WTC11 (cell line): ENCODE measurements at regions not wholly inside any gene's neighbourhood (a gene's known extent, or its start where the extent isn't known, plus 50 kb on each side); places are given as distances from the start of the nearest gene placed in this dataset.

Experiments
- ATF1 ChIP-seq: sonication (generic); formaldehyde crosslinking; IDR thresholded peaks from 2 replicates; pipeline ENCODE4 v1.8.1; 2023; ENCODE audit warnings: mild to moderate bottlenecking, moderate library complexity, missing genetic modification reagents
- NFYB ChIP-seq: sonication (generic); formaldehyde crosslinking; conservative IDR thresholded peaks from 2 replicates; pipeline ENCODE4 v1.8.0; 2022; ENCODE audit warnings: low read depth, missing genetic modification reagents
- ZNF121 ChIP-seq: sonication (generic); formaldehyde crosslinking; IDR thresholded peaks from 2 replicates; pipeline ENCODE4 v1.8.0; 2023; ENCODE audit warnings: missing genetic modification reagents
- ZNF317 ChIP-seq: sonication (generic); formaldehyde crosslinking; IDR thresholded peaks from 2 replicates; pipeline ENCODE4 v1.8.1; 2023; ENCODE audit warnings: low read depth, mild to moderate bottlenecking, moderate library complexity, missing genetic modification reagents, borderline replicate concordance
- TF ChIP-seq, protein P1 (sequence below): fragments of 200-600 bp; IDR thresholded peaks from 2 replicates; pipeline ENCODE4 v1.8.0; 2022; ENCODE audit warnings: antibody characterized with exemption
- TF ChIP-seq, protein P2 (sequence below): sonication (generic); formaldehyde crosslinking; IDR thresholded peaks from 2 replicates; pipeline ENCODE4 v1.8.0; 2022; ENCODE audit warnings: mild to moderate bottlenecking, missing genetic modification reagents

DNA sequence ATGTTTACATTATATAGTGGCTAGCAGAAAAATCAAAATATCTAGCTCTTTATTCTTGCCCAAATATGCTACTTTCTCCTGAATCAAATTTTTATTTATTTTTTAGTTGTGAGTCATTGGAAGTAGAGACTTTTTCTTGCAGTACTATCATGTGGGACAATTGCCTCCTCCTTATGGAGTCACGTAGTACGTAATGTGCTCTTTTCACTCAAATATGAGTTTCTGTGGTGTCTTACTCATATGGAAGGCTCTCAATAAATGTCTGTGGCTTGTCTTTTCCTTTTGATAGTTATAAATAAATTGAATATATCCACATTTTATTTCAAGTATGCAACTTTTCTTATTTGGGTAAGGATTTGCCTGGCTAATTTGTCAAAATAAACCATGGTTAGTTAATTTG, 1411.0 kb upstream of the SLC10A2 start:
- TF ChIP-seq ZNF121 (CRISPR knock-in tag) (no peak), NFYB (CRISPR knock-in tag) (no peak), ZNF317 (CRISPR knock-in tag) (no peak), ATF1 (CRISPR knock-in tag) (no peak)
- TF ChIP-seq, protein P1, sequence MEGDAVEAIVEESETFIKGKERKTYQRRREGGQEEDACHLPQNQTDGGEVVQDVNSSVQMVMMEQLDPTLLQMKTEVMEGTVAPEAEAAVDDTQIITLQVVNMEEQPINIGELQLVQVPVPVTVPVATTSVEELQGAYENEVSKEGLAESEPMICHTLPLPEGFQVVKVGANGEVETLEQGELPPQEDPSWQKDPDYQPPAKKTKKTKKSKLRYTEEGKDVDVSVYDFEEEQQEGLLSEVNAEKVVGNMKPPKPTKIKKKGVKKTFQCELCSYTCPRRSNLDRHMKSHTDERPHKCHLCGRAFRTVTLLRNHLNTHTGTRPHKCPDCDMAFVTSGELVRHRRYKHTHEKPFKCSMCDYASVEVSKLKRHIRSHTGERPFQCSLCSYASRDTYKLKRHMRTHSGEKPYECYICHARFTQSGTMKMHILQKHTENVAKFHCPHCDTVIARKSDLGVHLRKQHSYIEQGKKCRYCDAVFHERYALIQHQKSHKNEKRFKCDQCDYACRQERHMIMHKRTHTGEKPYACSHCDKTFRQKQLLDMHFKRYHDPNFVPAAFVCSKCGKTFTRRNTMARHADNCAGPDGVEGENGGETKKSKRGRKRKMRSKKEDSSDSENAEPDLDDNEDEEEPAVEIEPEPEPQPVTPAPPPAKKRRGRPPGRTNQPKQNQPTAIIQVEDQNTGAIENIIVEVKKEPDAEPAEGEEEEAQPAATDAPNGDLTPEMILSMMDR, result no peak
- TF ChIP-seq, protein P2, sequence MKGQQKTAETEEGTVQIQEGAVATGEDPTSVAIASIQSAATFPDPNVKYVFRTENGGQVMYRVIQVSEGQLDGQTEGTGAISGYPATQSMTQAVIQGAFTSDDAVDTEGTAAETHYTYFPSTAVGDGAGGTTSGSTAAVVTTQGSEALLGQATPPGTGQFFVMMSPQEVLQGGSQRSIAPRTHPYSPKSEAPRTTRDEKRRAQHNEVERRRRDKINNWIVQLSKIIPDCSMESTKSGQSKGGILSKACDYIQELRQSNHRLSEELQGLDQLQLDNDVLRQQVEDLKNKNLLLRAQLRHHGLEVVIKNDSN (CRISPR knock-in tag), result no peak
